ENCODE measurements at regions not wholly inside any gene's neighbourhood (a gene's known extent, or its start where the extent isn't known, plus 50 kb on each side); places are given as distances from the start of the nearest gene placed in this dataset.

DNA sequence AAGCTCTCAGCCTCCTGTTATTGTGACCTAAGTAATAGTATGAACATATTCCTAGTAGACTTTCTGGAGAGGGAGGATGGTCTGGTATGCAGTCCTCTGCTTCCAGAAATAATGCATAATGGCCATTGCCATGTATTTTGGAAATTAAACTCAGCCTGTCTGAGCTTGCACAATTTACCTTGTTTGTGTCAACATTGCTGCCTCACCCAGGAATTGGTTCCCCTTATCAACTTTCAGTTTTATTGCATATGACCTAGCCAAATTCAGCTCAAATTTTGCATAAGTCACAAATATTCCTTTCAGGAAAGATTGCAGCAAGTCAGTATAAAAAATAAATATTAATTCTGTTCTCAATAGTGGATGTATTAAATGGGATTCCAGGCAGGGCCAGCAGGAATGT, 101.9 kb upstream of the SLC5A9 start:
- TF ChIP-seq, protein P1, sequence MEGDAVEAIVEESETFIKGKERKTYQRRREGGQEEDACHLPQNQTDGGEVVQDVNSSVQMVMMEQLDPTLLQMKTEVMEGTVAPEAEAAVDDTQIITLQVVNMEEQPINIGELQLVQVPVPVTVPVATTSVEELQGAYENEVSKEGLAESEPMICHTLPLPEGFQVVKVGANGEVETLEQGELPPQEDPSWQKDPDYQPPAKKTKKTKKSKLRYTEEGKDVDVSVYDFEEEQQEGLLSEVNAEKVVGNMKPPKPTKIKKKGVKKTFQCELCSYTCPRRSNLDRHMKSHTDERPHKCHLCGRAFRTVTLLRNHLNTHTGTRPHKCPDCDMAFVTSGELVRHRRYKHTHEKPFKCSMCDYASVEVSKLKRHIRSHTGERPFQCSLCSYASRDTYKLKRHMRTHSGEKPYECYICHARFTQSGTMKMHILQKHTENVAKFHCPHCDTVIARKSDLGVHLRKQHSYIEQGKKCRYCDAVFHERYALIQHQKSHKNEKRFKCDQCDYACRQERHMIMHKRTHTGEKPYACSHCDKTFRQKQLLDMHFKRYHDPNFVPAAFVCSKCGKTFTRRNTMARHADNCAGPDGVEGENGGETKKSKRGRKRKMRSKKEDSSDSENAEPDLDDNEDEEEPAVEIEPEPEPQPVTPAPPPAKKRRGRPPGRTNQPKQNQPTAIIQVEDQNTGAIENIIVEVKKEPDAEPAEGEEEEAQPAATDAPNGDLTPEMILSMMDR (IDR thresholded peaks at IDR 0.05 in 4 of 5, conservative IDR thresholded peaks at IDR 0.05 in 1 of 5): no peak
- TF ChIP-seq POLR2A (IDR thresholded peaks at IDR 0.05): no peak
